HFF-Myc (cell line): ENCODE measurements at regions not wholly inside any gene's neighbourhood (a gene's known extent, or its start where the extent isn't known, plus 50 kb on each side); places are given as distances from the start of the nearest gene placed in this dataset.

Experiments used
- DNase-seq: peaks from one replicate; pipeline ENCODE4 v3.0.0-alpha.2; 2011; ENCODE audit warnings: low read depth; ENCODE audit errors: extremely low read depth
- H3K4me3 ChIP-seq: replicated peaks from 2 replicates; pipeline ENCODE4 v1.5.1; 2011; ENCODE audit warnings: low read depth, mild to moderate bottlenecking, control low read depth, low read length
- CTCF ChIP-seq: IDR thresholded peaks from 2 replicates; pipeline ENCODE4 v1.5.1; 2012; ENCODE audit warnings: mild to moderate bottlenecking, low read depth, low read length, control low read depth; ENCODE audit errors: missing control alignments

DNA sequence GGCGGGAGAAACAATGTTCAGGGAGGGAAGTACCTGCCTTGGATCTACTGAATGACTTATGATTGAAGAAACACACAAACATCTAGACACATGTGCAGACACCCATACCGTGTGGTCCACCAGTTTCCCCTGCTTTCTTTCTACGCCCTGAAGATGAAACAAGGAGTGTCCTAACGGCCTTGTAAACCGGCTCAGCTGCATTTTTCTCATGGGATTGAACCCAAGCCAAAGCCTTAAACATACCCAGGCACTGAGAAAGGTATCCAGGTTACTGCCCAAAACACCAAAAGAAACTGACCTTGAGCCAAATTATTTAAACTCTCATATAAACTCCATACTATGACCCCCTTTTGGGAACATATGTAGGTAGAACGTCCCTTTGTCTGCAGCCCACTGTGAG is 630.0 kb upstream of the RGS18 start:
- no peak for TF ChIP-seq CTCF
- DNase-seq, result no peak
- no peak overlapping the region for H3K4me3 ChIP-seq

GRCh38 chr1:191530928-191531327 is 627.3 kb upstream of the RGS18 start:
- TF ChIP-seq CTCF, result no peak
- H3K4me3 ChIP-seq, result no peak overlapping the region
- no peak for DNase-seq

- H3K4me3 ChIP-seq, result no peak overlapping the region
- no peak for DNase-seq
- no peak for TF ChIP-seq CTCF
These were observed 625.0 kb upstream of the RGS18 start for GRCh38 chr1:191533254-191533653.

DNA sequence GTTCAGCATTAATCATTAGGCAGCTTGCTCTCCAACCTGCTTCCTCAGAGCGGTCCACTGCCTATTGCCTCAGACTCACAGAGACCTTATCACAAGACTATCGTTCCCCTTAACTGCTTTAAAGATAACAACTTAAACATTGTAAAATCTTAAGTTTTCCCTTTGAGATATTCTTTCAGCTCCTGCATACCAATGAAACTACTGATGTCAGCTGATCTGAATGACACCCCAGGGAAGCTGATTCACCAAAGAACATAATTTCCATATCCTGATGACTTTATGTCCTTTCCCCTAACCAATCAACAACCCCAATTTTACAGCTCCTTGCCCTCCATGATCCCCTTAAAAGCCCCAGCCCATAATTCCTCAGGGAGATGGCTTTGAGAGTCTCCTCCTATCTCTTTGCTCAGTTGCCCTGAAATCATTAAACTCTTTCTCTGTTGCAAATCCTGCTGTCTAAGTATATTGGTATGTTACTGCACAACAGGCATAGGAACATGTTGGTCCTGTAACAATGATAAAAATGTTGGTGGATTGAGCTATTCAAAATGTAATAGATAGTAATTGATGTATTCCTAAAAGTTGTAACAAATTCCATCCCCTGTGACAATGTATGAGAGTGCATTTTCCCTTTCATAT is 621.4 kb upstream of the RGS18 start:
- no peak overlapping the region for H3K4me3 ChIP-seq
- no peak for DNase-seq
- TF ChIP-seq CTCF, result no peak

GRCh38 chr1:191541758-191542157 is 616.5 kb upstream of the RGS18 start:
- no peak for TF ChIP-seq CTCF
- DNase-seq, result no peak
- no peak overlapping the region for H3K4me3 ChIP-seq

- DNase-seq, result no peak
- no peak for TF ChIP-seq CTCF
- H3K4me3 ChIP-seq, result no peak overlapping the region
These were observed 615.8 kb upstream of the RGS18 start for GRCh38 chr1:191542444-191542843.

DNA sequence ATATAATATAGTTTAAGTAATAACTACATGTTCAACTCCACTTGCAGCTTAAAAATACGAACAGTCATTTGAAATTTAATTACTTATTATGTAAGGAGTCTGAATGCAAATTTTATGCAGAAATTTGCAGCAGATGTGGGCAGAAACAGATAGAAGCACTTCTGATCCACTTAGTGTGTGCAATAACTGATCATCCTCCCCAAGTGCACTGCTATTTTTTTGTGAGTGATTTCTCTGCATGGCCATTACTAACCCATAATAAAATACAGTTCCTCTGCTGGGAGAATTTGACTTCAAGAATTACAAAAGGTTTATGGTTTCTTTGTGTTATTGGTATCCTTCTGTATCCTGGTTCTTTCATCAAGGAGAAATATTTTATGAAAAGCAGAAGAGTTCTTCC is 611.5 kb upstream of the RGS18 start:
- DNase-seq, result no peak
- TF ChIP-seq CTCF, result no peak
- H3K4me3 ChIP-seq, result no peak overlapping the region
